Anterior cingulate cortex (tissue), 58 donors: ENCODE measurements at regions not wholly inside any gene's neighbourhood (a gene's known extent, or its start where the extent isn't known, plus 50 kb on each side); places are given as distances from the start of the nearest gene placed in this dataset.

ENCODE experiments used
- DNase-seq, 58 donors: peaks; one replicate each; lab custom pipeline; 2025; lab: John Stamatoyannopoulos, UW

DNA sequence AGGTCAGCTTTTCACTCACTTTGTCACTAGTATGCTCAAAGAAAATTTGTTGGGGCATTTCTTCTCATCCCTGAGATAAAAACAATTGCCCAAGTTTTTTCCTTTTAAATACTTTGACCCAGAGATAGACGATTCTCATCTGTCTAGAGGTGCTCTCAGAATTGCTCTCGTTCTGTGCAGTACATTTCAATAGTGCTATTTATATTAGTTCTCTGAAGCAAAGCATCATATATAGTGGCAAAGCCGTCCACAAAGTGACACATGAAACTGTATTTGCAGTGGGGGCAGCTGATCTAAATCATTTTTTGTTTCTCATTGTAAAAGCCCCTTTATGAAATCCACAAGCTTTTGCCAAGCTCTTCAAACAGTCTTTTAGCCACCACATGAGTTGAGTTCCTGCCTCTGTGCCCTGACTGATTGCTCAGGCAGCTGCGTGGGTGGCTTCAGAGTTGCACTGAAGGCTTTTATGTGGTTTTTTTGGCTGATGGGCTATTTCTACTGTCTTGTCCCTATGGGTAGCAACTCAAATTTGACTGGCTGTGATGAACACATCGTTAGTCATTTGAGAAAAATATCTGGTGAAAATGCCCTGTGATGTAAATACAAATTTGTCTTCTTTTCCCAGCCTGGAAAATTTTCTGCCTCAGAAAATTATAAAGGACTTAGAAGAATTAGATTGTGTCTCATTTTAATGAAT lies 119.1 kb upstream of the OTUD4 start:
- DNase-seq = peak in 23 of 58 donors; percentile 0 to 60 (median 10)

DNA sequence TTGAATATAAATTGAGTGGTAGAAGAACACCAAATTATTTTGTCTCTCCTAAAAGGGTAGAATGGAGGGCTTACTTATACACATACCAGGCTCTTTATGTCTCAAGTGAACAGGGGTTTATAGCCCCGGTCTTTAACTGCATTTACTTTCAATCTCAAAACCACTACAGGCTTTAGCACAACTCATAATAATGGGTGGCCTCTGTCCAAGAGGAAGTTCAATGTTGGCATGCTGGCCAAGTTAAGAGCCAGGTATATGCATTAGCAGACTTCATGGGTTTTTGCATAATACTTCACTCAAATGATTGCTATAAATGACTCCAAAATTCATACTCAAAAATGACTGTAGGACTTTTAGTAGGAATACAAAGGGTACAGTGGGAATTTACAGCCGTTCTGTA lies 118.5 kb upstream of the OTUD4 start:
- no peak for DNase-seq

DNA sequence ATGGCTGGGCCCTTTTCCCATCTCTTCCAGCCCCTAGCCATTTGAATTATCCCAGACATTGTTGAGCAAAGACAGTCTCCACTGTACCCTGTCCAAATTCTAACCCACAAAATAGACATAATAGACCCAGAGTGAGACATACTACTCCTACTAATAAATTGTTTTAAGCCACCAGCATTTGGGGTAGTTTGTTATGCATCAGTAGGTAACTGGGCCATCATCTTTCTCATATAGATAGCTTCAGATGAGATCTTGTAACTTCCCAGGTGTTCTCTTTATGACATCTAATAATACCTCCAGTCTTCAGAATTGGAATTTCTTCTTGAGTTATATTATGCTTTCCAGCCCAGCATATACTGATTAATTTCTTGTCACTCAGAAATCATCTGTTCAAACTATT lies 117.2 kb upstream of the OTUD4 start:
- no peak for DNase-seq

DNA sequence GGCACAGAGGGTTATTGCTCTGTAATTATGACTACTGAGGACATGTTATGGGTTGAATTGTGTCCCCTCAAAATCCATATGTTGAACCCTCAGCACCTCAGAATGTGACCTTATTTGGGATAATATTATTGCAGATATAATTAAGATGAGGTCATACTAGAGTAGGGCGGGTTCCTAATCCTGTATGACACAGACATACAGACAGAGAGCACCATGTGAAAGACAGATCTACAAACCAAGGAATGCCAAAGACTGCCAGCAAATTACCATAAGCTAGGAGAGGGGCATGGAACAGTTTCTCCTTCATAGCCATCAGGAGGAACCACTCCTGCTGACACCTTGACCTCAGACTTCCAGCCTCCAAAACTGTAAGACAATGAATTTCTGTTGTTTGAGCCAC lies 115.2 kb upstream of the OTUD4 start:
- no peak for DNase-seq

DNA sequence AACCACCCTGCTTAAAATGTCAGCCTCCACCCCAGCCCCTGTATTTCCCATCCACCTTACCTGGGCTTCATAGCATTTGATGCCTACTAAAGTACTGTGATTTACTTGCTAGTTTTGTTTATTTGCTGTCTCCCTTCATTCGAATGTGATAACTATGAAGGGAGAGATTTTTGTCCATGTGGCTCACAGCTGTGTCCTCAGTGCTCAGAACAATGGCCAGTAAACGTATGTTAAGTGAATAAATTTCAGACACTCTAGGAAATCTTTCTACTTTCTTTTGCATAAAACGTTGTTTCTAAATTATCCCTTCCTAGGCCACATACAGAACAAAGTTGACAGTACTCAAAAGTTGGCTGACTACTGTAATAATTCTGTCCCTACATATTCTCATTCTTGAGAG lies 114.7 kb upstream of the OTUD4 start:
- DNase-seq = no peak

DNA sequence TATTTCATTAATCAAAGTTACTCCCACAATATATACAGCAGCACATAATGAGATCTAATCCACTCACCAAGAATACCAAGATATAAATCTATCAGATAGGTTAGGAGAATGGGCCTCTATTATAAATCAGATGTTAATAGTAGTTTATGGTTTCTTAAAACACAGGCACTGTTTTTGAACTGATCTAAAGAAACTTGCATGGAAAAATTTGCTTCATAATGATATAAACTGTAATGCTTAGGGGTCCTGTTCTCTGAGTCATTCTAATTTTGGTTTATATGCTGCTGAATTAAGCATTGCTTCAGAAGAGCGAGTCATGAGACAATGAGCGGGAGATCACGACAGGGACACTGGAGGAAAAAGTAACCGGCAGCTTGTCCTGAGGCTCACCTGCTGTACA lies 113.3 kb upstream of the OTUD4 start:
- no peak for DNase-seq

DNA sequence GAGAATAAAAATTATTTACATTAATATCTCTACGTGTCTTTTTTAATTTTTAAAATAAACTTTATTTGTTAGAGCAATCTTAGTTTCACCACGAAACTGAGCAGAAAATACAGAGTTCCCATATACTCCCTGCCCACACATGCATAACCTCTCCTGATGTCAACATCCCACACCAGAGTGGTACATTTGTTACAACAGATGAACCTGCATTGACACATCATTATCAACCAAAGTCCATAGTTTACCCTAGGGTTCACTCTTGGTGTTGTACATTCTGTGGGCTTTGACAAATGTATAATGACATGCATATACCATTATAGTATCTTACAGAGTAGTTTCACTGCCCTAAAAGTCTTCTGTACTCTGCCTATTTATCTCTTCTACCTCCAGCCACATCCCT lies 110.6 kb upstream of the OTUD4 start:
- DNase-seq = no peak

DNA sequence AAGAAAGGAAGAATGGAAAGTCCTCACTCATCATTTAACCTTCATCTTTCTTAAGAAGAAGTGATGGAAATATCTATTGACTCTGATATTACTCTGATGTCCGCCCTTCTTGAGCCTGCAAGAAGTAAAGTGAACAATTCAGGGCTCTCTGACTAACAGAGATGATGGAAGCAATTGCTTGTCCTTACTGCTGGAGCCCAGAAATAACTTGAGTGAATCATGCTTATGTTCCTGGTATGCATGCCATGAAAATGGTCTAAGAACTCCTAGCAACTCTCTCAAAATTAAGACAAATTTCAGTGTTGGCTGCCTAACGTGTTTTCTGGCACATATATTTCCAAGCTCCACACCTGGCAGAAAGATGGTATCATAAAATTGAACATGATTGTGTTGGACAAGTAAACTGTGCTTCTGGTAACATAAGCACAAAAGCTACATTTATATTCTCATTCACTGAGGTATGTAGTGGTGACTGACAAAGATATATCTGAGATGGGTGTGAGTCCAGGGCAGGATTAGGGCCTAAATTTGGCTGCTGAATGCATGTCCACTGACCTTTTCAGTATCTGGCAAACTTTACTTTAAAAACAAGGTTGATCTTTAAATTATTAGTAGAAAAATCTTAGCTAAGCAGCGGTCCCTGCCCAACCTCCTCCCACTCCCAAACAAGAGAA lies 109.2 kb upstream of the OTUD4 start:
- peak in 2 of 58 donors; percentile 29 to 50 for DNase-seq

DNA sequence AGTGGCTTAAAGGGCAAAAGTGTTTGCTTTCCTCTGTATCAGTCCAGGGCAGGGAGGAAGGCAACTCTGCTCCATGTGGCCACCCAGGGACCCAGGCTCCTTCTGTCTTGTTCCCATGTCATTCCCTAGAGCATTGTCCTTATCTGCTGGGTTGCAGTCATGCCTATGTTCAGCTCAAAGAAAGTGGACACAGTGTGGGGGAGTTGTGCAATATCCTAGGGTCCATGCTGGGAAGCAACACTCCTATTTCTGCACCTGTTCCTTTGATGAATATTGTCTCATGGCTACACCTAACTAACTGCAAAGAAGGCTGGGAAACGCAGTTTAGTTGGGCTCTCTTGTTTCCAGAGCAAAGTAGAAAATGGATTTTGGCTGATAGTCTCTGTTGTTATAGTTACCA lies 107.0 kb upstream of the OTUD4 start:
- no peak for DNase-seq

DNA sequence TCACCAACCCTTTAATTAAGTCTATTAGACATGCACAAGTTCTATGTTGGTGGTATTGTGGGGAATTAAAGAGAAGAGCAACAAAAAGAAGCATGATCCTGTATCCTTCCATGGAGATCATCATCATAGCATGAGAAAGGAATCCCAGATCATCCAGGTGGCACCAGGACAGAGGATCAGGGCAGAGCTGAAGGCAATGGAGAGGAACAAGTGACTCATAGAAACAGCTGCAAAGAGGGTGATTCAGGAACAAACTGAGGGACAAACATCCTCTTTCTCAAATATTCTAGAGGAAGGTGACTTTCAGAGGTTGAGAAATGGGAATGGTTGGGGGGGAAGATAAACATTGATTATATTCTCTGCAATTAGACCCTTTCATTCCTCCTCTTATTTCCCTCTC lies 105.5 kb upstream of the OTUD4 start:
- no peak for DNase-seq

DNA sequence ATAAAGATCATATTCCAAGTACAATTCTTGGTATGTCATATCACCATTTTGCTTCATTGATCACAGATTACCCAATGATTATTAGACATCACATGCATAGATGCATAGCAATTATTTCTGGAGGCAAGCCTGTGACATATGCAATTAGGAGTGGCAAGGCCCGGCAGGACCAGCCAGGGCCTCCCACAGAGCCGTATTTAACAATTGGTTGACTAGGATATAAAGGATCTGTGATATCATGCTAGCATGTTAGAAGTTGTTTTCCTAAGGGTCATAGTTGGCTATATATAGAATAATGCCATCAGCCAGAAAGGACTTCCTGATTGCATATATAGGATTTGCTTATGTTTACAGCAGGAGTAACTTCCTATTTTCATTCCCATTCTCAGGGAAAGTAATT lies 103.5 kb upstream of the OTUD4 start:
- DNase-seq = no peak

DNA sequence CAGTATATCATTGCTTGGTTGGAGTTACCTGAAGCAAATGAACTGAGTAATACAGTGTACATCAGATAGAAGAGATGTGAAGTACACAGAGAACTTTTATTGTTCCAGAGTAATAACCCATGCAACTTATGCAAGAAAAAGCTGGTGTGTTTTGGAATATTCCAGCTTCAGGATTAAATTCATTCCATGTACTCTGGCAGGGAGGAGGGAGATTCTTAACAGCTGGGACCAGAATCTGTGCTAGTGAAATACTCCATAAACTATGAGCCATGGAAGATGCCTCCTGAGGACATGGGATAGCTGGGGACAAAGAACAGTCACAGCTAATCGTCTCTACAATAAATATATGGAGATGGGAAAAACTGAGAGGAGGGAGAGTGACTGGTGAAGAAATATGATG lies 101.6 kb upstream of the OTUD4 start:
- DNase-seq = no peak

DNA sequence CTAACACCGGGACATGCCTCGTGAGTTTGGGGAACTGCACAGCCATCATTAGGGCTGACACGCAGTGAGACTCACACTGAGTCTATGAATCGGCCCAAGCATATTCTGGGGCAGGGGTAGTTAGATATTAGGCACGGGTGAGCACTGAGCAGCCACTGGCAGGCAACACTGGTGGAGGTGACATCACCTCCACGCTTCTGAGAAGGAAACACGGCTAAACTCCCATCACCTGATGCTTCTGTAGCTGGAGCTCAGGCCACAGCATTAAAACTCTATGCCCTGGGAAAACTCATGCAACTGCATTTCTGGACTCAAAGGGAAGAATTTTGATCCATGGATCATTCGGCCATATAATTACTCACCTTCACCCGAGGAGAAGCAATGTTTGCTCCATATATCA lies 100.8 kb upstream of the OTUD4 start:
- no peak for DNase-seq

DNA sequence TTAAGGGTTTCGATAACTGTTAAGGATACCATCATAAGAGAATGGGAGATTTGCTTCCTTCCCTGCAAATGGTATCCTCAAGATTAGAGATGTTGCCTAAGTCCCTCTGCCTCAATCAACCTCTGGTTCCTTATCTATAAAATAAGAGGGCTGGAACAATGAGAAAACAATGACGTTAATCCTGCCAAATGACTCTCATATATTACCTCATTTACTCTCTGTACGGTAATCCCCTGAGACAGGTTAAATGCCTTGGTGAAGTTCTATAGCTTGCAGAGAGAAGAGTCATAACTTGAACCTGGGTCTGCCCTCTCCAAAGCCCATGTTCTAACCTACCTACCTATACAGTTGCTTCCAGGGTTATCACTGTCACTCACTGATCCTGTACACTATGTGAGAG lies 100.2 kb upstream of the OTUD4 start:
- DNase-seq = no peak

DNA sequence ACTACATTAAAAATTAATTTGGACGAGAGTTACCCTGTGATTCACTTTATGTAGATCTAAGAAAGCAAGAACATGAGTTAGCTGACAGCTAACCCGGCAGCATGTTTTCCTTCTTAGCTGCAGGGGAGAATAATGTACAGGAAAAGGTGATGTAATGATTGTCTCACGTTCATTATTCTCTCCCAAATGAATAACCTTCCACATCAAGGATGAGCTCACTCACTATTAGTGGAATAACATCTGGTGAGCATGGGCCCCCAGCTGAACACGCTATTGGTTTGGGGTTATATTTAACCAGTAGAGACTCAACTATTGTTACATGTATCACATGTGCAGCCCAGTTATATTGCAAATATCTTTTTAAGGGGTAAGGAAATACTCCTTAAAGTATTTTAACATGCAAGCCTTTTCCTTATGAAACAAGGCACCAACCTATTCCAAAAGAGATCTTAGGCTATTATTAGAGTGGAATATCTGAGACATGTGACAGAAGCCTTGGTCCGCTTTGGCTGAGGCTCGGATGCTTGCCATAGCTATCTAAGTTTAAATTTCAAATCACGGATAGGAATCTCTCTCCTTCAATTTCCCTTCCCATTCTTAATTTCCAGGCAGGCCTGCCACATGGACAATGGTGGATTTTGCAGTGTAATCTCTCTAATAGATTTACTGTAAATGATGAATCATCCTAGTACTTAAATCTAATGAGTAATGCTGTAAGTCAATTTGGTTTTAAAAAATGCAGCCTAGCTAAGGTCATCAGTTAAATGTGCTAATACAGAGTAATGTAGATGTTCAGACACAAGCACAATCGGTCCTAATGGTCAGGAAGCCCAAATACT lies 99.0 kb upstream of the OTUD4 start:
- DNase-seq = no peak

DNA sequence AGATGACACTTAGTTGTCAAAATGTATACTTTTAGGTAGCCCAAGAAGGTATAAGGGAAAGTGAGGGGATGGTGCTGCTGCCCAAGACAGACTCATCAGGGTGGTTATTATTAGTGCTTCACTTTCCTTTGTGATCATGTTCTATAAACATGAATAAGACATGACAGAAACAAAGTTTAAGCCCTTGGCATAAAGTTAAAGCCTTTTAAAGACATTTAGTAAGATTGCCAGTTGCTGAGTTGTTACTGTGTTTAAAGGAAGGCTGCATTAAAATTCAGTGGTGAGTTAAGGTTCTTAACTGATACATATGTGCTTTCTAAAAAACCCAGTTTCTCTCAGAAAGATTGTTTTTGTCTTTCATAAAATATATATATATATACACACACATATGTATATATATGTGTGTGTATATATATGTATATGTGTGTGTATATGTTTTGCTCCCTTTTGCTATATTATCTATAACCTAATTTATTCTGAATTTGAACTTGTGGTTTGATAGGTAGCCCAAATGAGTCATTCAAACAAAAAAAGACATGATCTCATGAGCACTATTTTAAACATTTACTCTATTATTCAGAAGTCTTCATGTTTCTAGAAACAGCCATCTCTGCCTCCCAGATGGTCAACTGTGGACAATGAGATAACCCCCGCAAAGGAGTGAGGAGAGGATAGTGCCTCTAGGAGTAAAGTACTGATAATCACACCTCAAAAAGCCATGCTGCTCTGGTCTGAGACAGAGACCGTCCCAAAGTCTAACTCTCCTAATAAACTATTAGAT lies 98.1 kb upstream of the OTUD4 start:
- no peak for DNase-seq

DNA sequence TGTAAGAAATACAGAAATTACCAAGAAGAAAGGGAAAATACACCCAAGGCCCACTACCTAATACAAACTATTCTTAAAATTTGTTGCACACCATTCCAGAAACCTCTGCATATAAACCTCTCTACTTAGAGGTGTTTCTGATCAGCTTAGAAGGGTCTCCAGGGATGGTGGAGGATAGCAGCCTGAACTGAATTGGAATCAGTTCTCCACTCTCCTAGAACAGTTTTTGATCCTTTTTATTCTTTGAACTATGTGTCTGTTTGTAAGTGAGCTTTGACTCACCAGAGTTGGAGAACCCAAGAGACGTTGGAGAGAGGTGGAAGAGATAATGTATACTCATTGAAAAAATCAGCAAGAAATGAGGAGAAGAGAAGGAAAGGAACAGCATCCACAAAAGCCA lies 96.6 kb upstream of the OTUD4 start:
- DNase-seq = no peak

DNA sequence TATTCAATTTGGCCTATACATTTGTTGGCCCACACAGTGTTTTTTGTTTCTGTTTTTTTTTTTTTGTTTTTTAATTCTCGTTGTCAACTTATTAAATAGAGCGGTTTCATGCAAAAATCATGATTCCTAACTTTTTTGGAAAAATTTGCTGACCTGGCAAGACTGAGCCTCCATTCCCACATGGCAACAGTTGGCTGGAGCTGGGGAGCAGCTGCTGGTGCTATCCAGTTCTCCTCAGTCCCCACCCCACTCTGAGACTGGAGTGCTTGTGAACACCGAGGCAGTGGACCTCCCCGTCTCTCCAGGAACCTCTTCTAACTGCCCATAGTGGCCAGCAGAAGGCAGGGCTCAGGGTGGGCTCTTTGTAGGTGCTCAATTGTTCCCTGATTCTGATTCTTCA lies 95.7 kb upstream of the OTUD4 start:
- DNase-seq = no peak

DNA sequence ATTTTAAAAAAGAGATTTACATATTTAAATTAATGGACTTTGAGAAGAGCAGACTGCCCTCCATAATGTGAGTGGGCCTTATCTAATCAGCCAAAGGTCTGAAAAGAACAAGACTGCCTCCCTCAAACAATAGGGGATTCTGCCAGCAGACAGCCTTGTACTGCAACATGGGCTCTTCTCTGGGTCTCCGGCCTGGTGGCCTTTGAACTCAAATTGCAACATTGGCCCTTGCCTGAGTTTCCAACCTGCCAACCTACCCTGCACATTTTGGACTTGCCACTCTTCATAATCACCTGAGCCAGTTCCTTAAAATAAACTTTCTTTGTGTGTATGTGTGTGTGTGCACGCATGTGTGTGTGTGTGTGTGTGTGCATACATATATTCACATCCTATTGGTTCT lies 90.8 kb upstream of the OTUD4 start:
- no peak for DNase-seq

DNA sequence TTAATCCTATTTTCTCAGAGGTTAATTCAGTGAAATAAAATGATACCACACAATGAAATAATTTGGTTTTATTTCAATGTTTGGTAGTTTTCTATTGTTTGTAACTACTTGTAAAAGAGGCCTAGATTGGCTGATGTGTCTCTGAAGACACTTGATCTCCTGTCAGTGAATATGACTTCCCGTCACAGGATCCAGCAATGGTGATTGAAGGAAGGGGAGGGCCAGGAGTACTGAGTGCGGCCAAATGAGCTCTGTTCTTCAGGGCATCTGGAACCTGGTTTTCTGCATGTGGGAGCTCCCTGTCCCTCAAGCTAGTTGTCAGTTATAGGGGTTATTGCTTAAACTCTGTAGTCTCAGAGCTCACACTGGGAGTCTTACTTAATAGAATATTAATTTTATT lies 86.5 kb upstream of the OTUD4 start:
- DNase-seq = no peak

DNA sequence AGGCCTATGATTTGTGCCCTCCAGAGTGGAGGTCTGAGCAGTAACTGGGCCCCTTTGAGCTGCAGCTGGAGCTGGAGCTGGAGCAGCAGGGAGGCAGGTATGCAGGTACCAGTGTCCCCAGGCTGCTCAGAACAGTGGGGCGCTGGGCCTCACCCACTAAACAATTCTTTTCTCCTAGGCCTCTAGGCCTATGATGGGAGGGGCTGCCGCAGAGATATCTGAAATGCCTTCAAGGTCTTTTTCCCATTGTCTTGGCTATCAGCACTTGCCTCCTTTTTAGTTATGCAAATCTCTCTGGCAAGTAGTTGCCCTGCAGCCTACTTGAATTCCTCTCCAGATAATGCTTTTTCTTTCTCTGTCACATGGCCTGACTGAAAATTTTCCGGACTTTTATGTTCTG lies 79.7 kb upstream of the OTUD4 start:
- no peak for DNase-seq
